Islet of Langerhans (tissue), 1 donor: ENCODE measurements at regions not wholly inside any gene's neighbourhood (a gene's known extent, or its start where the extent isn't known, plus 50 kb on each side); places are given as distances from the start of the nearest gene placed in this dataset.
A peak's percentile ranks its signal among the peaks of the same experiment; 100 is the strongest.

ENCODE experiments used
- FAIRE-seq: peaks from one replicate; lab custom pipeline; 2011; peaks lifted over from hg19 to GRCh38; lab: Jason Lieb, UNC

DNA sequence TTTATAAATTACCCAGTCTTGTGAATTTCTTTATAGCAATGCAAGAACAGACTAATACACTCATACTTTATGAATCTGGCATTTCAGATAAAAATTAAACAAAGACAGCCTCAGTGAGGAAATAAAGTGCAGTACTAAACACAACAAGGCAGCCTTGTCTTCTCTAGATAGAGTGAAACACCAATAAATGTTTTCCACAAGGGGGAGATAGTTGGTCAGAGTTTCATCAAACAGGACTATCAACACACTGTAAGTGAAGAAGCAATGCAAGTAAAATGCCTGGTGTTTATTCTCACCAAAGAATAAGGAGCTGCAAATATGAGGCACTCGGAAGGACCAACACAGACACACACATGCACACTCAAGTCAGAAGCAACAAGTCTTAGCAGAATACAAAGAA, 62.8 kb downstream of the FAM9B start:
- no peak for FAIRE-seq

DNA sequence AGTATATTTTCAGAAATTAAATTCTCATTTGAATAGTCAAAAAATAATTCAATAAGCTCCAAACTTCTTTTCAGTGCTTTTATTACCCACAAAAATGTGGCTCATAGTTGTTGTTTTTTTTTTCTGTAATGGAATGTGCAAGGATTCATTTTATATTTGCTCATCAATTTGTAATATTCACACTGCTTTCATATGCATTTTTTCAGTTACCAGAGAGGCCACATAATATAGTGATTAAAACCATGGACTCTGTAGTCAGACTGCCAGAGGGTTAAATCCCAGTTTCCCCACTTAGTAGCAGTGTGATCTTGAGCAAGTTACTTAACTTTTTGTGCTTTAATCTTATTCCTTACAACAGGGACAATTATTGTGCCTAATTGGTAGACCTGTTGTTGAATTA, 64.5 kb downstream of the FAM9B start:
- FAIRE-seq: no peak

DNA sequence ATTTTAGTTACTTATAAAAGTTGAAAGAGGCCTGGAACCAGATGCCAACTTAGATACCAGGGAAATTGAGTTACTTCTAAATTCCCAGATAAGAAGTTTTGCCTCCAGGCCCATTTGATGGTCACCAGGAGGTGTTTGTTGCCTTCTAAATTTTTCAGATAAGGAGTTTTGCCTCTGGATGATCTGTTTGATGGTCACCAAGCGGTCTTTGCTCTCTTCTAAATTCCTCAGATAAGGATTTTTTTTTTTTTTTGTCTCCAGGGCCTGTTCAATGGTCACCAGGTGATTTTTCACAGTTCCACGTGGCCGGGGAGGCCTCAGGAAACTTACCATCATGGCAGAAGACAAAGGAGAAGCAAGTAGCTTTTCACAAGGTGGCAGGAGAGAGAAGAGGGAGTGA, 66.5 kb downstream of the FAM9B start:
- no peak for FAIRE-seq

DNA sequence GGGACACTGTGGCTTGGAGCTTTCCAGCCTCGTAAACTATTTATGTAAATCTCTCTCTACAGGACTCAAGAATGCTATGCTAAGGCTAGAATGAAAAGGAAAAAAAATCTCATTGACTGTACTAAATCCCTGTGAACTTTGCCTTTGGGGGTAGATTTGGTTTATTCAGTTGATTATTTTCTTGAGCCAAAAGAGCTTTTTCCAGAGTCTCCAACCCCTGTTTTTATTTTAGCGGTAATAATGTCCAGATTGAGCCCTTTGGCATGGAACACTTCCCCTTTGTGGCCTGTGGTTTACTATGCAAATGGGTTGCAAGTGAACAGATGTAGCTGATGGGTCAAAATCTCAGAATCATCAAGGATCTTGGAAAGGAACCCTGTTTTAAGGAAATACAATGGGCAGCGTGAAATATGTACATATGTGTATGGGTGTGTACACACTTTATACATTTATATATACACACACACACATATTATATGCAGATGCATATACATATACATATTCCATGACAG, 72.9 kb downstream of the FAM9B start:
- FAIRE-seq: no peak

DNA sequence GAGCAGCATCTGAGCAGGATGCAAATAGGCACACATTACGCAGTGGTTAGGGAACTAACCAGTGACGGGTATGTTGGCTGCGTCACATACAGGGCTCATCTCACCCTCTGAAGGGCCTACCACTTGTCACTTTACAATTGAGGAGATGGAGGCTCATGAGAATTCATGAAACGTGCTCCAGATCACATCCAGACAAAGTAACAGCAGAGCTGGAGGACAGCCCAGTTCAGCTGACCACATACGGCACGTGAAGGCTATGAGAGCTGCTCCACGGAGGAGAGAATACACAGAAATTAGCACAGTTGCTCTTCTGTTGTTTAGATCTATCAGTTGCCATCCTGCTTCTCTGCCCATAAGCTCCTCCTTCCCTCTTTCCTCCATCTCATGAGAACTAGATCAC, 78.4 kb downstream of the FAM9B start:
- no peak for FAIRE-seq

DNA sequence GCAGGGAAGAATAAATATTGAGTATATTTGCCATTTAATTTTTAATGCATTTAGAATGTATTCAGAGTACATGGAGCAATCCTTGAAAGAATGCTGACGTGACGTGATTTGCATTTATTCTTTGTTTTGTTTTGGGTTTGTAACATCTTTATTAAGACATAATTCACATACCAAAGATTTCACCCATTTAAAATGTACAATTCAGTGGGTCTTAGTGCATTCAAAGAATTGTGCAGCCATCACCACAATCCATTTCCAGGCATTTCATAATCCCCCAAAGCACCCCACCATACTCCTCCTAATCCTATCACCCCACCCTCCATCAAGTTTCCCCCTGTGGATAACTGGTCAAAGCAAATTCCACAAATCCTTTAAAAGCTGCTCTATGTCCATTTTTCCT, 87.4 kb downstream of the FAM9B start:
- FAIRE-seq: no peak

DNA sequence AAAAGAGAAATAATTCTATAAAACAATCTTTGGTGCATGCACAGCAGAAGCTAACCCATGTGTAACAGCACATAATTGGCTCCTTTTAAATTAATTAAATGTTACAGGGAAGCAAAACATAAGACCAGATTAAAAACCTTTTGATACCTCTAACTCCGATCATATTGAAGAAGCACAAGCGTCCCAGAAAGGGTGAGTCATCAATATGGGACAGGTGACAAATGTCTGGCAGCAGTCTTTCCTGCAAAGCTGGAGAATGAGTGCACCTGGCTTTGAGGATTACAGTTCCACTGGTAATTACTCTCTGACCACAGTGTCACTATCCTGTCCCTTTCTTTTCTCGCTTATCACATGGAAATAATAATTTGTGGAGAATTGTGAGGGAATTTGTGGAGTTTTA, 94.6 kb downstream of the FAM9B start:
- no peak for FAIRE-seq

DNA sequence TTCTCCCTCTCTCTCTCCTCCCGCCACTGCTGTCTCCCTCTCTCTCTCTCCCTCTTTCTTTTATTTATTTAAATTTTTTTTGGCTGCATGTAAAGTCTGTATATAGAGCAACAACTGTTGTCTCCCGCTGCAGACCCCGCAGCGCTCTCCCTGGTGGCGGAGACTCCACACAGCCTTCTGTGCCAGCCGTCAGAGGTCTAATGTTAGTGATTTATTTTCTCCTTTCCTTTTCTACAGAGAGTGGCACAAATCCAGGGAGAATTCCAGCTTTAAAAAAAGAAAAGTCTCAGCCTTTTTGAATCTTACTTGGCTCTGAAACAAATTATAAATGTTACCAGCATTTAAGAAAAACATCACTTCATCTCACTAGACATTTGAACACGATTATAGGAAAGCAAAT, 106.2 kb downstream of the FAM9B start:
- no peak for FAIRE-seq

DNA sequence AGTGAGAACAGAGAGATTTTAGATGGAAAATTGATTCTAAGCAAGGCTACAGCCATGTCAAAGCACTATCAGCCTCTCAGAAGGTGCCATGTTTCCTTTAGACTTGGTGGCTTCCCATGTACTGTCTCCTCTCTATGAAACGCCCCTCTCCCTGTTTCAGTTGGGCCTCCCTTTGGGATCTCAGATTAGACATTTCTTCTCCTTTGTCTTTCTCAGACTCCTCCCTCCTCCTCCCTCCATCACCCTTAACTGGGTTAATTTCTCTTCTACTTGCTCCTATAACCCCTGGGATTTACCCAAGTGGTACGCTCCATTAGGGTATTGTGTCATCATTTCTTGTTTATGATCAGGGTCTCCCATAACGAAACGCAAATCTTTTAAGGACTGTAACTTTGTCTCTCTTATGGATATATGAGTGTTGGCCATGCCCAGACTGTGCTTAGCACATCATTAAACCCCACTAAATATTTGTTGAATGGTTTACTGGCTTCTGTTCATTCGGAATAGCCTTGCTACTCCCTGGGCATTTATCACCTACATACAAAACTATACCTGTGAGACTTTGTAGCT, 106.8 kb downstream of the FAM9B start:
- no peak for FAIRE-seq

DNA sequence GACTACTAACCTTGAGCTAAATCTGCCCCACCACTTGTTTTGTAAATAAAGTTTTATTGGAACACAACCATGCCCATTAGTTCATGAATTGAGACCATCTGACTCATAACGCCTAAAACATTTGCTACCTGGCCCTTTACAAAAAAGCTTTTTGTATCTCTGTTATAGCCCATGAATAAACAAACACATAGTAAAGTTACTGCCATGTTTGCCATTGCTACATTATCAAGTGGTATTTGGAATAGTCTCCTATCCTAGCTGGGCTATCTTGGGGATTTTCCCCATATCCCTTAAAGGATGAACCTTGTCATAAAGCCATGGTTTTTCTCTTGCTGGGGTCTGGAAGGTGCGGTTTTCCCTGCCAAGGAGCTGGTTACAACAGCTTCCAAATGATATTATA, 112.3 kb downstream of the FAM9B start:
- no peak for FAIRE-seq

DNA sequence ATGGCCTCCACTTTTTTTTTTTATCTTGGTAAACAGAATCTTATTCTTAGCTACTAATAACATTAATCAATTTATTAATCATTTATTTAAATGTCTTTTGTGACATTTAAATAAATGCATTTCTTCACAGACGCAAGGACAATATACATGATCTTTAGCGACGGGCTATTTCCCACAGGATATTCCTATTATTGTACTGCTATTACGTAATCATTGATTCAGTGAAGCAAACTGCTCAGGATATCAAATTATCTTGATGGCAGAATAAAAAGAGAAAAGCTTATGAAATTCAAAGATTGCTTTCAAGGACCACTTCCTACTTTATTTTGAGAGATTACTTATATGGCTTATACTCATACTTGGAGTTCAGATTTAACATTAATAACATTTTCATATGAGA, 114.1 kb downstream of the FAM9B start:
- FAIRE-seq: peak; percentile 91

DNA sequence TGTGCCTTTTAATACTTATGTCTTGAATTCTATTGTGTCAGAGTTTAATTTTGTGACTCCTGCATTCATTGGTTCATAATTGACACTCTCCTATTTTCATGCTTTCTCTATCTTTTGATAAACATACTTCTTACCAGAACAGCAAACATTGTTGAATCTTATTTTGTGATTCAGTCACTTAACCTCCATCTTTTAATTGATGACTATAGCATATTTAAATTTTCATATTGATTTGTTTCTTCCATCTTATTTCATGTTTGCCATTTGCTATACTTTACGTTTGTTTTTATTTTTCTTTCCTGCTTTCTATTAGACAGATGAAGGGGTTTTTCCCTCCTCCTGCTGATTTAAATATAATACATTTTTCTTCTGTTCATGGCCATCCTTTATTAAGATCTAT, 115.5 kb upstream of the FAM9A start:
- FAIRE-seq: no peak

DNA sequence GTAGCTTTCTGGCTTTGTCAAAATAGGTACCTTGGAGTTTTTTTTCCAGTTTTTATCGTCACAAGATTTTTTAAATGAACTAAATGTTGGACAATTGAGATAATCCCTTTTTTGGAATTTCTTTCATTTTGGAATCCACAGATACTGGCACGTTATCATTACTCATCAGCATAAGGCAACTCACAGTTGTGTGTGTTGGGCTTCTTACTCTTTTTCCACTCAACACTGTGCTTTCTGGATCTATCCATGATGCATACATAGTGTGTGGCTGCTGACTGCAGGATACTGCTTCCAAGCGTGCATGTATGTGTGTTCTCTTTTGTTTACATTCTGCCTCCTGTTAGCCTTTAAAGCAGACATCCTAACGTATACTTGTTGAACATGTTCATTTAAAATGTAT, 113.5 kb upstream of the FAM9A start:
- no peak for FAIRE-seq

DNA sequence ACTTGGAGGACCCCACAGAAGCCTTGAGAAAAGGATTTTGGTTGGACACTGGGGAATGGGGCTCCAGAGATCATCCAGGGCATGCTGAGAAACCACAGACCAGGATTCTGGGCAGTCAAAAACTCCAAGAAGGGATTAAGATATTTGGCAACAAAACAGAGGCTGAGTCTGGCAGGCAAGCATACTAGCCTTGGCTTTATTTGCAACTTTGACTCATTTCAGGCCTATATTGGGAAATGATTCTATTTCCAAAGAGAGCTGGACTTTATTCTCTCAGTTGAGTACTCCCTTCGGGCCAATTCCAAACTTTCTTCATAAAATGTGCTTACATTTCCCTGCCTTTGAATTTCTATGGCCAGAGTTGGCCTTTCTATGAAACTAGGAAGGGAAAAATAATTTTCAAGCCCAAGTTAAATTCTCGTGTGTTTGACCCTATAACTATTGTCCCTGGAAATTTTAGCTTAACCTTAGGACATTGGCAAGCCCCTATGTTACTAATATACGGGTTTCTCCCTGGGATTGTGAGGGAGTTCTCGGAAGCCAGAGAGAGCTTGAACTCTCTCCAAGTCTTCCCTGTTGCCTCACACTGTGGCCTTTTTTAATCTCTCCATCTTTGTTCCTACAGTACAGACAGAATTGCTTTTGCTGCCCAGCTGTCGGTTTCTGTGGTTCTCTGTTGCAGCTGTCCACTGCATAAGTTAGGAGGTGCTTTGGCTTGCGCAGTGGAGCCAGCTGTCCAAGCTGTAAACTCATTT, 112.6 kb upstream of the FAM9A start:
- no peak for FAIRE-seq

DNA sequence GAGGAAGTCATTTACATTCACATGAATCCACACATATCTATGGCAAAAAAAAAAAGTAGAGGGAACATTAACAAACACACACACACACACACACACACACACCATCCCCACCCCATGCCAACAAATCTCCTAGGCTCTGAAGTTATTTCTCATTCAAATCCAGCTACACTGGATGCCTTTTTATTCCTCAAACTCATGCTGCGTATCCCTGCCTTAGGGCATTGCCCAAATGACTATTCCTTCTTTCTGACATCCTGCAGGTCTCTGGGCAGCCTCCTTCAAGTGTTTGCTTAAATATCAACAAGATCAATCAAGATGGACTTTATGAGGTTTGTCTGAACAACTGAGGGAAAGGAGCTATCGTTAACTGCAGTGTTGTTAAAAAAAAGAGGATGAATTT, 106.5 kb upstream of the FAM9A start:
- no peak for FAIRE-seq

DNA sequence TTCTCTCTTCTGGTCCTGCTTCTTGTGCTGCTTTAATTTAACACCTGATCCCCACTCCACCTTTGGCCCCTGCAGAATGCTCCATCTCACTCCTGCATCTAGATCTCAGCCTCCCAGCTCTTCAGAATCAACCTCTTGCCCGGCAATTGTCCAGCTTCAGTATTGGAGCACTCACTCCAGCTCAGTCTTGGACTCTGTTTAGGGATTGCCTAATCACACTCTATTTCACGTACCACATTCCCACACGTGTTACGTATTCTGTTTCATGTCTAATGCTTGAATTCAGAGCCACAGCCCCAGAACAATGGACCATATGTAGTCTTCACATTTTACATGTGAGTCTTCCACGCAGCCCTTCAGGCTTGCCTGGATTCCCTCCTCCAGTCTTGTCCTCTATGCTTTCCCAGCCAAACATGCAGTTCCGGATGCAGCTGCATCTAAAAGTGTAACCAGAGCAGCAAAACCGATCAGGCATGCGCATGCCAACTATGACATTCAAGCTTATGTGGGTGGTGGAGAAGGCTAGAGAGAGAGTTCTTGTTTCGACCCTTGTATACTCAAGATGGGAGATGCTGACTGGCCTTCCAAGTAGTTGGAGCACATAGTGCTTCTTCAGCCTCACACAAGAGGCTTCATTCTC, 105.2 kb upstream of the FAM9A start:
- FAIRE-seq: no peak

DNA sequence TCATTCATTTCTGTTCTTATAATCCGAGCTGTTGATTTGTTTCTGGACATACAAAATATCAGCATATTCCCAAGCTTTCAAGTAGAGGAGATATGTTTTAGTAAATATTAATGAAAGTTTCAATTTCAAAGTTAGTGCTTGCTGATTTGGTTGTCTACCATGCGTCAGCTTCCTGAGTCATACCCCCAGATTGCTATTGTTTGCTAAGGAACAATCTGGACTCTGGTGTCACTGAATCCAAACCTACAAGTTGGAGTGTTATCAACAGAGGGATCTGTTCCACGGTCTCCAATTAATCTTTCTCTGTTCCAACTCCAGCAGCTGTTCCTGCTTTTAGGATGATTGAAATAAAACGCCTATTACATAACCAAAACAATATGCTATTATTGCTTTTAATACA, 96.1 kb upstream of the FAM9A start:
- FAIRE-seq: no peak

DNA sequence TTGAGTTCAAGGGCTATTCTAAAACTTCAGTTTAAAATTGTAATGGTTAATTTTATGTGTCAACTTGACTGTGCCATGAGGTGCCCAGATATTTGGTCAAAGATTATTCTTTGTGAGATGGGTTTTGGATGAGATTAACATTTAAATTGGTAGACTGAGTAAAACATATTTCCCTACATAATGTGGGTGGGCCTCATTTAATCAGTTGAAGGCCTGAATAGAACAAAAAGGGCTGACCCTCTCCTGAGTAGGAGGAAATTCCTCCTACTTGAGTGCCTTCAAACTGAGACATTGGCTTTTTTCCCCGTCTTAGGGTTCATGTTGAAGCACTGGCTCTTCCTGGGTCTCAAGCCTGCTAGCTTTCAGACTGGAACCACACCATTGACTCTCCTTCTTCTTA, 89.6 kb upstream of the FAM9A start:
- FAIRE-seq: no peak

DNA sequence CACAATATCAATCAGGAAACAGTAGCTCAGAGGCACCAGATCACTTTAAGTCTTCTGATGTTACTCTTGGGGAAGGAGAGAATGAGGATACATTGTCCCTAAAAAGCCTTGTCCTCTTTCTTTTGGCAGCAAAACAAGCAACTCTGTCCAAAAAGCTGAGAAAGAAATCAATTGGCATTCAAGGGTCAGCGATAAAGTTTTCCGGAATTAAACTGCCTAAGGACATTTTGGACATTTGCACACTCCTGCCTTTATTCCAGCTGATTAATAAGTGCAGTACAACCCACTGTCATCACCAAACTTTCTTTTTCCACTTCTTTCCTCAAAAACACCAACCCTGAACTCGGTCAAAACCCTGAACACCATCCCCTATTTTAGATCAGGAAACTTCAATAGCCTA, 85.8 kb upstream of the FAM9A start:
- FAIRE-seq: no peak

DNA sequence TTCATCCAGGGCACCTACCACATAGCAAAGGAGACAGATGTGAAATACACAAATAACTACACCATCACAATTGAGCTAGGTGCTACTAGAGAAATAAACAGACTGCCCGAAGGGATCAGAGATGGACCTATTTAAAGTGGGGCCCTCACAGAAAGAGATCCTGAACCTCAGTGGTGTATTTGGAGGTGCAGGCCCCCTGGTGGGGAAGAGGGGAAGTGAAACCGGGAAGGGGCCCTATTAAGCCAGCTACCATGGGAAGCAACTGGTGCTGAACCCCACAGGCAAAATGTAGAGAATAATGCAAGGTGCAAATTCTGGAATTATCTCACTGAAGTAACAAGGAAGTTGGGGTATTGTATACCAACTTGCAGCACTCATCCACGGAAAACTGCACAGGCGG, 78.6 kb upstream of the FAM9A start:
- FAIRE-seq: no peak

DNA sequence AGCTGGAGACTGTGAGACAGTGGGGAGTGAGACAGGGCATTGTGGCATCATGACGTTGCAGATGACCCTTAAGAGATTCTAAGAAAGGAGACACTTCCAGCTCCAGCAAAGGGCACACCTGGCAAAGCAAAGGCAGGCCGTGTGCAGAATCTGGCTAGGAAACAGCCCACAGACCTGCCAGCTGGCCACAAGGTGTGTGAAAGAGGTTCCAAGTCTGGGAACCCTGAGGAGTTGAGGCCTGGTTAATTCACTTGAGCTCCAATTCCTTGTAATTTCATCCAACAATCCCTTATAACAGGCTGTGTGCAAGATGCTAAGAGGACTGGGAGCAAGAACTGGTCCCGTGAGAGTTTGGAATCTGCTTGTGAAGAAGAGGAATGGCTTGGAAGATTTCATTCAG, 72.8 kb upstream of the FAM9A start:
- no peak for FAIRE-seq

DNA sequence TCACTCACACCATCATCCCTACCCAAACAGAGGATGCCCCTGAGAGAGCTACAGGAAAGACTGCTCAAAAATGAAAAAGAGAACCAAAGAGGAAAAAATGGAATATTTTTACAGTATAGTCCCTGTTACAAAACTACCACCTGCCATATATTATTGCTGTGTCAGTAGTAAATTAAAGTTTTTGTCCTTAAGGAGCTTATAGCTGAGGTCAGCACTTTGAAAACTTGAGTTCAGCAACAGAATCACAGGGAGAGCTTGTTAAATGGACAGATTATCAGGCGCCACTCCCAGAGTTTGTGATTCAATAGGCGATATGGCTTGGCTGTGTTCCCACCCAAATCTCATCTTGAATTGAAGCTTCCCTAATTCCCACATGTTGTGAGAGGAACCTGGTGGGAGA, 71.9 kb upstream of the FAM9A start:
- no peak for FAIRE-seq

DNA sequence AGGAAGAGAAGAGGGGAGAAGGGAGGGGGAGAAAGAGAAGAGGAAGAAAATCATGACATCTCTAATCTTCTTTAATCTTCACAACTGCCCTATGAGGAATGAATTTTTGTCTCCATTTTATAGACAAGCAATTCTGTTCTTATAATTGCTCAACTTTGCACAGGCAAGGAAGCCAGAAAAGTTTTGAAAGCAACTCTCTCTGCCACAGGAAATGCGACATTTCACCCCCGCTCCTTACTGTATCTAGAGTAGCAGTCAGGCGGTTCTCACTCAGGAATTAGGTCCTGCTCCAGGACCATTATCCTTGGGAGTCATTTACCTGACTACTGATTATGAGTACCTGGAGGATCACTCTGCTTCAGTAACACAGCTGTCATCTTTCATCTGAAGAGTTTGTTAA, 69.2 kb upstream of the FAM9A start:
- no peak for FAIRE-seq

DNA sequence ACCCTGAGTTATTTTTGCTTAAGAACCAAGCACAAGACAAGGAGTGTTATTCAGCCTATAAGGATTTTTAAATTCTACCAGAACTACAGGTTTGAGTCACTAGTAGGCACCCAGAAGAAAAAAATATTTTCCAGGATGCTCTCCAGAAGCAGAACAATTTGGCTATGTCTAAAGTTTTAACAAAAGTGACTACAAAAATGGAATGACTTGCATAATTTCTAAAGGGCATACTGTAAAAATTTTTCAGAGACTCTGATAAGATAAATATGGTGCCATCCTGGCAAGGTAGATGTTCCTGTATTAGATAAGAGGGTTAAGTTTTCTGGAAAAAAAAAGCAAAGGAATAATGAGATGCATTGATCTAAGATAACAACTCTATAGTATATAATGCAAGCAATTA, 68.6 kb upstream of the FAM9A start:
- no peak for FAIRE-seq
